Heart left ventricle (tissue), 16 donors: ENCODE measurements at regions not wholly inside any gene's neighbourhood (a gene's known extent, or its start where the extent isn't known, plus 50 kb on each side); places are given as distances from the start of the nearest gene placed in this dataset.
A peak's percentile ranks its signal among the peaks of the same experiment; 100 is the strongest.

Experiments used
- ATAC-seq, 4 donors: fragments of 200-7000 bp; cut with Tn5 transposase; one replicate each; pipeline ENCODE4 v1.9.1; 2020 to 2022; ENCODE audit warnings: moderate library complexity in 4 of 4, mild to moderate bottlenecking in 3 of 4, moderate number of reproducible peaks in 1 of 4
- DNase-seq, 5 donors: peaks; one replicate each; pipeline ENCODE4 v3.0.0-alpha.2; 2020
- H3K27ac ChIP-seq, 12 donors: fragments of 200-600 bp; sonication (generic) in 4 of 12; one replicate each; pipeline versions ENCODE4 v1.5.0 to v1.8.0; 2016 to 2022; ENCODE audit warnings: mild to moderate bottlenecking in 2 of 12
- H3K27me3 ChIP-seq, 9 donors: fragments of 200-600 bp; sonication (generic) in 2 of 9; one replicate each; pipeline versions ENCODE4 v1.5.1 to v1.8.0; 2016 to 2022; ENCODE audit warnings: mild to moderate bottlenecking in 3 of 9
- H3K36me3 ChIP-seq, 9 donors: fragments of 200-600 bp; sonication (generic) in 2 of 9; one replicate each; pipeline versions ENCODE4 v1.5.0 to v1.8.0; 2018 to 2022; ENCODE audit warnings: mild to moderate bottlenecking in 2 of 9
- H3K4me1 ChIP-seq, 12 donors: fragments of 200-600 bp; sonication (generic) in 4 of 12; one replicate each; pipeline versions ENCODE4 v1.5.0 to v1.8.0; 2016 to 2022; ENCODE audit warnings: mild to moderate bottlenecking in 3 of 12
- H3K4me3 ChIP-seq, 12 donors: fragments of 200-600 bp; sonication (generic) in 4 of 12; one replicate each; pipeline versions ENCODE4 v1.5.0 to v1.8.0; 2017 to 2022; ENCODE audit warnings: mild to moderate bottlenecking in 9 of 12, moderate library complexity in 4 of 12
- H3K9me3 ChIP-seq, 12 donors: fragments of 200-600 bp; sonication (generic) in 4 of 12; one replicate each; pipeline versions ENCODE4 v1.5.0 to v1.8.0; 2016 to 2022; ENCODE audit warnings: mild to moderate bottlenecking in 1 of 12
- CTCF ChIP-seq, 12 donors: fragments of 200-600 bp; sonication (generic) in 4 of 12; IDR thresholded peaks; one replicate each; pipeline versions ENCODE4 v1.5.0 to v1.8.0; 2018 to 2022; ENCODE audit warnings: antibody characterized with exemption in 12 of 12, mild to moderate bottlenecking in 5 of 12
- POLR2A ChIP-seq, 2 donors: fragments of 450-650 bp; IDR thresholded peaks; one replicate each; pipeline ENCODE4 v1.6.1; 2017; ENCODE audit warnings: antibody characterized with exemption in 2 of 2, mild to moderate bottlenecking in 2 of 2, moderate library complexity in 2 of 2
- WGBS, 4 donors: extraction: QIAGEN DNeasy Blood & Tissue Kit in 2 of 4; methylation state at CpG; one replicate each; pipeline versions ENCODE4 v1.1.5 to v1.1.7; 2013 to 2018; 5-methylcytosine and 5-hydroxymethylcytosine counted together
- intact Hi-C, 10 donors: fragments of 100-400 bp; cut with DNase I; formaldehyde crosslinking; loops; one replicate each; pipeline versions ENCODE4 v1.11.1 to v1.14.2; 2022
- donor health status: ischemic (EF 13 %, LVEDD 7.1; RV severe dilation, severe dysfunction).
- donor health status: healthy with polysubstance abuse.
- donor health status: DM: no; HTN: yes; CAD: no.
- donor health status: DM: no; HTN: no; CAD: no.
- donor health status: ischemic (EF 25% LVEDD 6.9; RV normal size, moderate dysfunction).
- donor health status: ischemic (EF 25% LVEDD 5.7; RV mildly dilated, moderate dysfunction).
- donor health status: healthy.
- donor health status: DM: yes; HTN: yes; CAD: no.
- donor health status: ischemic (EF 35%, LVEDD 5.7; RV mildly dilated, moderate dysfunction).
- donor health status: nonischemic (EF 11% LVEDD 7.7; RV severe dilation, severe dysfunction).
- donor health status: DM: yes; HTN: yes; CAD: no.
- donor health status: PGD.
- donor health status: ischemic (EF 29% LVEDD 5.4; RV normal size, mild dysfunction).
- donor health status: nonischemic (EF 23%, LVEDD 6.1; RV moderate dilation, normal function).

GRCh38 chr10:113453351-113453750 is 99.5 kb upstream of the HABP2 start:
- peaks cover 0 to 14% (median 0%) of the 10 kb centered on the region in 9 donors for H3K27me3 ChIP-seq
- ATAC-seq, result no peak

GRCh38 chr10:113454341-113455061 is 98.4 kb upstream of the HABP2 start:
- 6 to 11% (median 9%) methylated on average over 15 of the region's 15 CpGs for WGBS, 4 donors
- Histone ChIP-seq H3K27me3 (peaks cover 0 to 14% (median 0%) of the 10 kb centered on the region in 9 donors), H3K9me3 (peaks cover 0 to 3% (median 0%) of the 10 kb centered on the region in 12 donors), H3K27ac (no peak overlapping the region), H3K4me3 (peak overlapping the region in 3 of 12 donors; percentile 10 to 26 (median 15)), H3K36me3 (no peaks in the 10 kb centered on the region), H3K4me1 (peaks cover 0 to 6% (median 0%) of the 10 kb centered on the region in 12 donors)
- DNase-seq, result peak in 4 of 5 donors; percentile 24 to 68 (median 34)
- ATAC-seq, result peak; percentile 33 to 59 (median 48)
- TF ChIP-seq CTCF (IDR thresholded peaks at IDR 0.05) (peak; percentile 38 to 74 (median 56)), POLR2A (IDR thresholded peaks at IDR 0.05) (no peak)
- intact Hi-C loops, result loop anchor here in 2 of 10 donors (5.0 to 10.0 kb wide), 2 partner anchors 60 to 662 kb away; no protein-coding TSS in a partner anchor

More at GRCh38 chr10:113453351-113453750, 99.5 kb upstream of the HABP2 start:
- no peak for TF ChIP-seq POLR2A (IDR thresholded peaks at IDR 0.05)
- TF ChIP-seq CTCF (IDR thresholded peaks at IDR 0.05), result no peak
- H3K4me1 ChIP-seq, result peaks cover 0 to 6% (median 0%) of the 10 kb centered on the region in 12 donors
- no peak overlapping the region for H3K27ac ChIP-seq
- H3K9me3 ChIP-seq, result peaks cover 0 to 3% (median 0%) of the 10 kb centered on the region in 12 donors
- WGBS, 4 donors, result 86 to 91% (median 88%) methylated on average over 6 of the region's 6 CpGs
- intact Hi-C loops, result loop anchor here in 2 of 10 donors (5.0 to 10.0 kb wide), 2 partner anchors 61 to 661 kb away; no protein-coding TSS in a partner anchor
- no peaks in the 10 kb centered on the region for H3K36me3 ChIP-seq
- H3K4me3 ChIP-seq, result no peak overlapping the region
- DNase-seq, result no peak

GRCh38 chr10:113455947-113456346 is 96.9 kb upstream of the HABP2 start:
- ATAC-seq (no peak), DNase-seq (no peak)
- peaks cover 0 to 12% (median 0%) of the 10 kb centered on the region in 9 donors for H3K27me3 ChIP-seq
- H3K4me1 ChIP-seq, result peaks cover 0 to 6% (median 0%) of the 10 kb centered on the region in 12 donors
- H3K4me3 ChIP-seq, result no peak overlapping the region
- H3K36me3 ChIP-seq, result no peaks in the 10 kb centered on the region
- H3K9me3 ChIP-seq, result peaks cover 0 to 3% (median 0%) of the 10 kb centered on the region in 12 donors
- no peak overlapping the region for H3K27ac ChIP-seq
- 56 to 81% (median 73%) methylated on average over 3 of the region's 3 CpGs for WGBS, 4 donors
- TF ChIP-seq CTCF (IDR thresholded peaks at IDR 0.05) (no peak), POLR2A (IDR thresholded peaks at IDR 0.05) (no peak)
- intact Hi-C loops, result loop anchor here in 1 of 10 donors (10.0 kb wide), 1 partner anchor 59 kb away; no protein-coding TSS in a partner anchor

GRCh38 chr10:113456741-113457140 is 96.1 kb upstream of the HABP2 start:
- WGBS, 4 donors, result 75 to 90% (median 89%) methylated on average over 6 of the region's 6 CpGs
- intact Hi-C loops, result loop anchor here in 1 of 10 donors (10.0 kb wide), 1 partner anchor 58 kb away; no protein-coding TSS in a partner anchor
- Histone ChIP-seq H3K4me3 (no peak overlapping the region), H3K27me3 (peaks cover 0 to 8% (median 0%) of the 10 kb centered on the region in 9 donors), H3K36me3 (no peaks in the 10 kb centered on the region), H3K4me1 (peaks cover 0 to 6% (median 0%) of the 10 kb centered on the region in 12 donors), H3K9me3 (peaks cover 0 to 3% (median 0%) of the 10 kb centered on the region in 12 donors), H3K27ac (no peak overlapping the region)
- DNase-seq (no peak), ATAC-seq (no peak)
- TF ChIP-seq POLR2A (IDR thresholded peaks at IDR 0.05) (no peak), CTCF (IDR thresholded peaks at IDR 0.05) (no peak)
